KOPT-K1 (cell line): ENCODE measurements at regions not wholly inside any gene's neighbourhood (a gene's known extent, or its start where the extent isn't known, plus 50 kb on each side); places are given as distances from the start of the nearest gene placed in this dataset.
"Not testable (repeated sequence)": the region's sequence is repeated elsewhere in the genome, so short reads cannot be mapped to it uniquely, and the experiment has no call there.

ENCODE experiments used
- H3K27ac ChIP-seq: fragments of 200-600 bp; sonication (generic); 2 replicates; pipeline ENCODE4 v1.5.1; 2016; ENCODE audit warnings: antibody characterized with exemption, mild to moderate bottlenecking, low read depth, low read length; ENCODE audit not compliant: poor library complexity, severe bottlenecking
- H3K36me3 ChIP-seq: fragments of 200-600 bp; sonication (generic); 2 replicates; pipeline ENCODE4 v1.5.1; 2017; ENCODE audit warnings: antibody characterized with exemption, mild to moderate bottlenecking, low read length, moderate library complexity; ENCODE audit not compliant: insufficient read depth
- H3K9me3 ChIP-seq: fragments of 200-600 bp; sonication (generic); 2 replicates; pipeline ENCODE4 v1.5.1; 2017; ENCODE audit warnings: antibody characterized with exemption, low read length, mild to moderate bottlenecking; ENCODE audit not compliant: insufficient read depth, poor library complexity, severe bottlenecking

- H3K27ac ChIP-seq, result no peak overlapping the region
- H3K36me3 ChIP-seq, result no peaks in the 10 kb centered on the region
- no peaks in the 10 kb centered on the region for H3K9me3 ChIP-seq
Measured at GRCh38 chr14:40058901-40059897, 627.0 kb upstream of the FBXO33 start.

GRCh38 chr14:40053416-40053815 lies 621.2 kb upstream of the FBXO33 start:
- Histone ChIP-seq H3K9me3 (no peaks in the 10 kb centered on the region), H3K36me3 (no peaks in the 10 kb centered on the region), H3K27ac (no peak overlapping the region)

GRCh38 chr14:40028991-40029390 lies 596.8 kb upstream of the FBXO33 start:
- H3K27ac ChIP-seq, result no peak overlapping the region
- no peaks in the 10 kb centered on the region for H3K36me3 ChIP-seq

GRCh38 chr14:40025101-40025500 lies 592.9 kb upstream of the FBXO33 start:
- Histone ChIP-seq H3K36me3 (no peaks in the 10 kb centered on the region), H3K9me3 (no peaks in the 10 kb centered on the region), H3K27ac (no peak overlapping the region)

More at GRCh38 chr14:40028991-40029390, 596.8 kb upstream of the FBXO33 start:
- H3K9me3 ChIP-seq, result no peaks in the 10 kb centered on the region

GRCh38 chr14:40010961-40011360 lies 578.7 kb upstream of the FBXO33 start:
- no peak overlapping the region for H3K27ac ChIP-seq
- no peaks in the 10 kb centered on the region for H3K9me3 ChIP-seq

GRCh38 chr14:40009771-40010170 lies 577.5 kb upstream of the FBXO33 start:
- Histone ChIP-seq H3K9me3 (no peaks in the 10 kb centered on the region), H3K36me3 (no peaks in the 10 kb centered on the region), H3K27ac (no peak overlapping the region)

More at GRCh38 chr14:40010961-40011360, 578.7 kb upstream of the FBXO33 start:
- no peaks in the 10 kb centered on the region for H3K36me3 ChIP-seq

GRCh38 chr14:40008345-40008744 lies 576.1 kb upstream of the FBXO33 start:
- not testable (repeated sequence) for H3K36me3 ChIP-seq, H3K9me3 ChIP-seq, H3K27ac ChIP-seq

- Histone ChIP-seq H3K9me3 (no peaks in the 10 kb centered on the region), H3K27ac (no peak overlapping the region), H3K36me3 (no peaks in the 10 kb centered on the region)
Measured at GRCh38 chr14:40004871-40005500, 572.8 kb upstream of the FBXO33 start.

- Histone ChIP-seq H3K36me3 (no peaks in the 10 kb centered on the region), H3K27ac (no peak overlapping the region), H3K9me3 (no peaks in the 10 kb centered on the region)
Measured at GRCh38 chr14:40003773-40004172, 571.5 kb upstream of the FBXO33 start.

- Histone ChIP-seq H3K9me3 (no peaks in the 10 kb centered on the region), H3K36me3 (no peaks in the 10 kb centered on the region)
Measured at GRCh38 chr14:39998854-39999253, 566.6 kb upstream of the FBXO33 start.

GRCh38 chr14:39998114-39998513 lies 565.9 kb upstream of the FBXO33 start:
- H3K27ac ChIP-seq, result no peak overlapping the region
- no peaks in the 10 kb centered on the region for H3K36me3 ChIP-seq
- no peaks in the 10 kb centered on the region for H3K9me3 ChIP-seq

More at GRCh38 chr14:39998854-39999253, 566.6 kb upstream of the FBXO33 start:
- H3K27ac ChIP-seq, result no peak overlapping the region

- no peaks in the 10 kb centered on the region for H3K36me3 ChIP-seq
- H3K27ac ChIP-seq, result no peak overlapping the region
- no peaks in the 10 kb centered on the region for H3K9me3 ChIP-seq
Measured at GRCh38 chr14:39991041-39991440, 558.8 kb upstream of the FBXO33 start.

GRCh38 chr14:39988939-39989338 lies 556.7 kb upstream of the FBXO33 start:
- H3K9me3 ChIP-seq, result no peaks in the 10 kb centered on the region
- no peaks in the 10 kb centered on the region for H3K36me3 ChIP-seq
- H3K27ac ChIP-seq, result no peak overlapping the region

GRCh38 chr14:39984323-39984722 lies 552.1 kb upstream of the FBXO33 start:
- Histone ChIP-seq H3K9me3 (no peaks in the 10 kb centered on the region), H3K36me3 (no peaks in the 10 kb centered on the region), H3K27ac (no peak overlapping the region)

- H3K27ac ChIP-seq, result no peak overlapping the region
- H3K36me3 ChIP-seq, result no peaks in the 10 kb centered on the region
Measured at GRCh38 chr14:39977198-39977597, 545.0 kb upstream of the FBXO33 start.

More at GRCh38 chr14:39977198-39977597, 545.0 kb upstream of the FBXO33 start:
- H3K9me3 ChIP-seq, result no peaks in the 10 kb centered on the region
